CD4-positive, CD25-positive, alpha-beta regulatory T cell (primary cell): ENCODE measurements at regions not wholly inside any gene's neighbourhood (a gene's known extent, or its start where the extent isn't known, plus 50 kb on each side); places are given as distances from the start of the nearest gene placed in this dataset.
A peak's percentile ranks its signal among the peaks of the same experiment; 100 is the strongest.
"Not testable (repeated sequence)": the region's sequence is repeated elsewhere in the genome, so short reads cannot be mapped to it uniquely, and the experiment has no call there.

Experiments
- ATAC-seq, 2 donors: fragments of 150-1000 bp; cut with Tn5 transposase; one replicate each; pipeline ENCODE4 v1.10.0; 2021; ENCODE audit warnings: low read depth in 2 of 2, moderate number of reproducible peaks in 2 of 2, moderate library complexity in 1 of 2
- DNase-seq, 3 donors: peaks; one replicate each; pipeline versions ENCODE4 v3.0.0 to v3.0.0-alpha.2; 2012 to 2022; ENCODE audit warnings: mixed read lengths in 1 of 3
- H3K27ac ChIP-seq: one replicate; pipeline ENCODE4 v1.7.0; 2013; ENCODE audit warnings: mild to moderate bottlenecking, low read length; ENCODE audit not compliant: insufficient read depth, poor library complexity, severe bottlenecking
- H3K27me3 ChIP-seq: one replicate; pipeline ENCODE4 v1.7.0; 2013; ENCODE audit warnings: low read length; ENCODE audit not compliant: control insufficient read depth, insufficient read depth
- H3K36me3 ChIP-seq: one replicate; pipeline ENCODE4 v1.7.0; 2013; ENCODE audit warnings: mild to moderate bottlenecking, low read length, moderate library complexity; ENCODE audit not compliant: control insufficient read depth, insufficient read depth
- H3K4me1 ChIP-seq: 2 replicates; pipeline ENCODE4 v1.7.0; 2013; ENCODE audit warnings: mild to moderate bottlenecking, low read length; ENCODE audit not compliant: insufficient read depth, control insufficient read depth, poor library complexity, severe bottlenecking
- H3K4me3 ChIP-seq: one replicate; pipeline ENCODE4 v1.7.0; 2013; ENCODE audit warnings: low read depth, mild to moderate bottlenecking, low read length, moderate library complexity
- H3K9me3 ChIP-seq, 2 experiments: 1 replicate in 1 of 2; 2 replicates in 1 of 2; pipeline ENCODE4 v1.7.0; 2013; ENCODE audit warnings: low read length in 2 of 2, mild to moderate bottlenecking in 1 of 2, moderate library complexity in 1 of 2; ENCODE audit not compliant: control insufficient read depth in 2 of 2
- H3K27ac Mint-ChIP-seq, 3 donors: one replicate each; pipeline ENCODE4 v1.8.0; 2020 to 2022; ENCODE audit warnings: mild to moderate bottlenecking in 3 of 3, mixed read lengths in 3 of 3, moderate library complexity in 2 of 3
- H3K27me3 Mint-ChIP-seq: one replicate; pipeline ENCODE4 v1.8.0; 2022; ENCODE audit warnings: mild to moderate bottlenecking, mixed read lengths
- H3K36me3 Mint-ChIP-seq: one replicate; pipeline ENCODE4 v1.8.0; 2020; ENCODE audit warnings: mixed read lengths
- H3K4me1 Mint-ChIP-seq, 4 donors: one replicate each; pipeline ENCODE4 v1.8.0; 2020 to 2022; ENCODE audit warnings: mixed read lengths in 4 of 4, mild to moderate bottlenecking in 1 of 4
- H3K4me3 Mint-ChIP-seq, 4 donors: one replicate each; pipeline ENCODE4 v1.8.0; 2020 to 2022; ENCODE audit warnings: mild to moderate bottlenecking in 4 of 4, mixed read lengths in 4 of 4, moderate library complexity in 3 of 4
- H3K9me3 Mint-ChIP-seq, 7 donors: one replicate each; pipeline ENCODE4 v1.8.0; 2020 to 2022; ENCODE audit warnings: mixed read lengths in 7 of 7, mild to moderate bottlenecking in 3 of 7, moderate library complexity in 2 of 7

GRCh38 chr6:130557481-130558112 lies 191.8 kb downstream of the TMEM200A start:
- H3K36me3 ChIP-seq, result no peaks in the 10 kb centered on the region
- Mint-ChIP-seq H3K4me3 (no peak overlapping the region), H3K27me3 (no peaks in the 10 kb centered on the region)

GRCh38 chr6:130558131-130558530 lies 192.3 kb downstream of the TMEM200A start:
- H3K4me3 Mint-ChIP-seq, result no peak overlapping the region
- no peak overlapping the region for H3K27ac ChIP-seq
- peaks cover 0 to 12% (median 4%) of the 10 kb centered on the region in 4 donors for H3K4me1 Mint-ChIP-seq
- H3K4me3 ChIP-seq, result no peak overlapping the region
- no peak for ATAC-seq
- H3K27me3 Mint-ChIP-seq, result peaks cover 2% of the 10 kb centered on the region
- H3K9me3 ChIP-seq, result no peaks in the 10 kb centered on the region
- H3K27ac Mint-ChIP-seq, result no peak overlapping the region
- DNase-seq, result no peak
- H3K9me3 Mint-ChIP-seq, result peaks cover 0 to 8% (median 2%) of the 10 kb centered on the region in 7 donors
- no peaks in the 10 kb centered on the region for H3K4me1 ChIP-seq
- H3K27me3 ChIP-seq, result no peaks in the 10 kb centered on the region
- H3K36me3 Mint-ChIP-seq, result no peaks in the 10 kb centered on the region
- no peaks in the 10 kb centered on the region for H3K36me3 ChIP-seq

More at GRCh38 chr6:130557481-130558112, 191.8 kb downstream of the TMEM200A start:
- no peaks in the 10 kb centered on the region for H3K36me3 Mint-ChIP-seq
- Histone ChIP-seq H3K4me3 (no peak overlapping the region), H3K4me1 (no peaks in the 10 kb centered on the region), H3K27ac (no peak overlapping the region), H3K9me3 (no peaks in the 10 kb centered on the region), H3K27me3 (no peaks in the 10 kb centered on the region)
- H3K4me1 Mint-ChIP-seq, result peaks cover 0 to 12% (median 4%) of the 10 kb centered on the region in 4 donors
- peak overlapping the region in 1 of 3 donors; percentile 12 for H3K27ac Mint-ChIP-seq
- ATAC-seq, result no peak
- H3K9me3 Mint-ChIP-seq, result peaks cover 0 to 8% (median 3%) of the 10 kb centered on the region in 7 donors
- no peak for DNase-seq

GRCh38 chr6:130559166-130559565 lies 193.3 kb downstream of the TMEM200A start:
- Mint-ChIP-seq H3K9me3 (peaks cover 0 to 6% (median 4%) of the 10 kb centered on the region in 7 donors), H3K27me3 (peaks cover 4% of the 10 kb centered on the region), H3K36me3 (no peaks in the 10 kb centered on the region), H3K4me3 (no peak overlapping the region), H3K4me1 (peaks cover 0 to 12% (median 4%) of the 10 kb centered on the region in 4 donors), H3K27ac (no peak overlapping the region)
- Histone ChIP-seq H3K9me3 (no peaks in the 10 kb centered on the region), H3K27ac (no peak overlapping the region), H3K4me1 (no peaks in the 10 kb centered on the region), H3K36me3 (no peaks in the 10 kb centered on the region), H3K4me3 (no peak overlapping the region), H3K27me3 (no peaks in the 10 kb centered on the region)
- ATAC-seq (no peak), DNase-seq (no peak)

GRCh38 chr6:130560231-130560630 lies 194.4 kb downstream of the TMEM200A start:
- peaks cover 0 to 12% (median 4%) of the 10 kb centered on the region in 4 donors for H3K4me1 Mint-ChIP-seq
- H3K4me3 Mint-ChIP-seq, result no peak overlapping the region

GRCh38 chr6:130561159-130561558 lies 195.3 kb downstream of the TMEM200A start:
- H3K9me3 ChIP-seq, H3K4me1 ChIP-seq, H3K9me3 Mint-ChIP-seq, H3K27me3 Mint-ChIP-seq, H3K27me3 ChIP-seq, H3K27ac ChIP-seq, H3K36me3 Mint-ChIP-seq, H3K4me3 ChIP-seq, H3K27ac Mint-ChIP-seq, H3K36me3 ChIP-seq, H3K4me3 Mint-ChIP-seq, ATAC-seq: not testable (repeated sequence)
- H3K4me1 Mint-ChIP-seq, result peaks cover 0 to 12% (median 4%) of the 10 kb centered on the region in 4 donors
- DNase-seq, result peak in 1 of 3 donors; percentile 11

More at GRCh38 chr6:130560231-130560630, 194.4 kb downstream of the TMEM200A start:
- no peaks in the 10 kb centered on the region for H3K36me3 ChIP-seq
- H3K27me3 ChIP-seq, result no peaks in the 10 kb centered on the region
- H3K36me3 Mint-ChIP-seq, result no peaks in the 10 kb centered on the region
- H3K9me3 Mint-ChIP-seq, result peaks cover 0 to 5% (median 4%) of the 10 kb centered on the region in 7 donors
- DNase-seq (no peak), ATAC-seq (no peak)
- H3K27me3 Mint-ChIP-seq, result peaks cover 4% of the 10 kb centered on the region
- H3K27ac ChIP-seq, result no peak overlapping the region
- no peaks in the 10 kb centered on the region for H3K4me1 ChIP-seq
- no peaks in the 10 kb centered on the region for H3K9me3 ChIP-seq
- H3K27ac Mint-ChIP-seq, result no peak overlapping the region
- no peak overlapping the region for H3K4me3 ChIP-seq

- Mint-ChIP-seq H3K36me3 (no peaks in the 10 kb centered on the region), H3K27me3 (peaks cover 10% of the 10 kb centered on the region), H3K9me3 (peaks cover 0 to 5% (median 1%) of the 10 kb centered on the region in 7 donors), H3K27ac (no peak overlapping the region), H3K4me1 (peaks cover 0 to 10% (median 4%) of the 10 kb centered on the region in 4 donors), H3K4me3 (no peak overlapping the region)
- no peak for ATAC-seq
- no peak overlapping the region for H3K4me3 ChIP-seq
- H3K4me1 ChIP-seq, result no peaks in the 10 kb centered on the region
- no peaks in the 10 kb centered on the region for H3K27me3 ChIP-seq
- H3K27ac ChIP-seq, result no peak overlapping the region
- no peaks in the 10 kb centered on the region for H3K9me3 ChIP-seq
- DNase-seq, result no peak
- H3K36me3 ChIP-seq, result no peaks in the 10 kb centered on the region
Observed at GRCh38 chr6:130565696-130566095, 199.9 kb downstream of the TMEM200A start.

- H3K27ac Mint-ChIP-seq, result no peak overlapping the region
Observed at GRCh38 chr6:130574146-130574545, 208.3 kb downstream of the TMEM200A start.

GRCh38 chr6:130575557-130575956 lies 209.7 kb downstream of the TMEM200A start:
- Histone ChIP-seq H3K27ac (no peak overlapping the region), H3K4me3 (peak overlapping the region; percentile 58)
- no peaks in the 10 kb centered on the region for H3K36me3 Mint-ChIP-seq

More at GRCh38 chr6:130574146-130574545, 208.3 kb downstream of the TMEM200A start:
- H3K9me3 ChIP-seq, result no peaks in the 10 kb centered on the region
- peaks cover 26% of the 10 kb centered on the region for H3K4me1 ChIP-seq
- no peaks in the 10 kb centered on the region for H3K36me3 Mint-ChIP-seq
- no peaks in the 10 kb centered on the region for H3K36me3 ChIP-seq
- no peak overlapping the region for H3K4me3 ChIP-seq
- ATAC-seq (no peak), DNase-seq (no peak)
- peaks cover 29 to 39% (median 32%) of the 10 kb centered on the region in 4 donors for H3K4me1 Mint-ChIP-seq
- H3K9me3 Mint-ChIP-seq, result peaks cover 0 to 5% (median 3%) of the 10 kb centered on the region in 7 donors
- no peak overlapping the region for H3K4me3 Mint-ChIP-seq
- no peak overlapping the region for H3K27ac ChIP-seq
- H3K27me3 Mint-ChIP-seq, result no peaks in the 10 kb centered on the region
- no peaks in the 10 kb centered on the region for H3K27me3 ChIP-seq

More at GRCh38 chr6:130575557-130575956, 209.7 kb downstream of the TMEM200A start:
- Mint-ChIP-seq H3K4me1 (peaks cover 29 to 41% (median 34%) of the 10 kb centered on the region in 4 donors), H3K9me3 (peaks cover 2 to 5% (median 4%) of the 10 kb centered on the region in 7 donors), H3K27ac (peak overlapping the region; percentile 15 to 48 (median 15)), H3K27me3 (no peaks in the 10 kb centered on the region), H3K4me3 (peak overlapping the region in 3 of 4 donors; percentile 2 to 74 (median 62))
- ATAC-seq (no peak), DNase-seq (no peak)
- H3K27me3 ChIP-seq, result no peaks in the 10 kb centered on the region
- no peaks in the 10 kb centered on the region for H3K9me3 ChIP-seq
- peaks cover 26% of the 10 kb centered on the region for H3K4me1 ChIP-seq
- H3K36me3 ChIP-seq, result no peaks in the 10 kb centered on the region
